Ishikawa (cell line): ENCODE measurements at regions not wholly inside any gene's neighbourhood (a gene's known extent, or its start where the extent isn't known, plus 50 kb on each side); places are given as distances from the start of the nearest gene placed in this dataset.

Experiments
- CEBPB ChIP-seq: IDR thresholded peaks from 2 replicates; pipeline ENCODE4 v1.6.1; 2012
- EGR1 ChIP-seq: IDR thresholded peaks from 2 replicates; pipeline ENCODE4 v1.6.1; 2012
- EP300 ChIP-seq: IDR thresholded peaks from 2 replicates; pipeline ENCODE4 v1.6.1; 2012; ENCODE audit warnings: borderline replicate concordance
- FOXM1 ChIP-seq: IDR thresholded peaks from 2 replicates; pipeline ENCODE4 v1.6.1; 2012; ENCODE audit warnings: low read depth, borderline replicate concordance
- MAX ChIP-seq: IDR thresholded peaks from 2 replicates; pipeline ENCODE4 v1.6.1; 2012
- NFIC ChIP-seq: IDR thresholded peaks from 2 replicates; pipeline ENCODE4 v1.6.1; 2012
- RAD21 ChIP-seq: IDR thresholded peaks from 2 replicates; pipeline ENCODE4 v1.6.1; 2012; ENCODE audit warnings: low read depth
- REST ChIP-seq: IDR thresholded peaks from 2 replicates; pipeline ENCODE4 v1.6.1; 2012; ENCODE audit warnings: low read depth, mild to moderate bottlenecking
- TAF1 ChIP-seq: IDR thresholded peaks from 2 replicates; pipeline ENCODE4 v1.6.1; 2012; ENCODE audit warnings: low read depth, mild to moderate bottlenecking
- TCF12 ChIP-seq: IDR thresholded peaks from 2 replicates; pipeline ENCODE4 v1.6.1; 2012; ENCODE audit warnings: low read depth
- TEAD4 ChIP-seq: IDR thresholded peaks from 2 replicates; pipeline ENCODE4 v1.6.1; 2012
- USF1 ChIP-seq: IDR thresholded peaks from 2 replicates; pipeline ENCODE4 v1.6.1; 2012
- YY1 ChIP-seq: IDR thresholded peaks from 2 replicates; pipeline ENCODE4 v1.6.1; 2012; ENCODE audit warnings: low read depth
- ZBTB7A ChIP-seq: IDR thresholded peaks from 2 replicates; pipeline ENCODE4 v1.6.1; 2012; ENCODE audit warnings: low read depth

DNA sequence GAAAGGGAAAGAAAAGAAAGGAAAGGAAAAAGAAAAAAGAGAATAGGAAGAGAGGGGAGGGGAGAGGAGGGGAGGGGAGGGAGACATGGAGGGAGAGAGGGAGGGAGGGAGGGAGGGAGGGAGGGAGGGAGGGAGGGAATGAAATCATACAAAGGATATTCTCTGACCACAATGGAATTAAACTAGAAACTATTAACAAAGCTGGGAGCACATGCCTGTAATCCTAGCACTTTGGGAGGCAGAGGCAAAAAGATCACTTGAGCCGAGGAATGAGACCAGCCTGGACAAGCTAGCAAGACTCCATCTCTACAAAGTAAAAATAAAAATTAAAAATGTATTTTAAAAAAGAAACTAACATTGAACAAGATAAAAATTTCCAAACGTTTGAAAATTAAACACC lies 62.8 kb downstream of the ILRUN start:
- no peak for TF ChIP-seq MAX
- TF ChIP-seq RAD21 = no peak
- no peak for TF ChIP-seq FOXM1
- no peak for TF ChIP-seq NFIC
- TF ChIP-seq TEAD4 = no peak
- no peak for TF ChIP-seq ZBTB7A

GRCh38 chr6:34633256-34633655 lies 63.3 kb downstream of the ILRUN start:
- TF ChIP-seq YY1 = no peak
- TF ChIP-seq TCF12 = no peak
- TF ChIP-seq ZBTB7A = no peak
- no peak for TF ChIP-seq EGR1
- no peak for TF ChIP-seq USF1
- no peak for TF ChIP-seq MAX
- TF ChIP-seq EP300 = no peak
- no peak for TF ChIP-seq REST
- TF ChIP-seq TEAD4 = no peak
- no peak for TF ChIP-seq TAF1
- no peak for TF ChIP-seq NFIC

GRCh38 chr6:34630040-34630439 lies 66.5 kb downstream of the ILRUN start:
- TF ChIP-seq REST = no peak
- 0 out of 2 replicates have a peak, but pooled peaks have one; percentile 32 for TF ChIP-seq MAX
- no peak for TF ChIP-seq EGR1
- TF ChIP-seq YY1 = 0 out of 2 replicates have a peak, but pooled peaks have one; percentile 27

DNA sequence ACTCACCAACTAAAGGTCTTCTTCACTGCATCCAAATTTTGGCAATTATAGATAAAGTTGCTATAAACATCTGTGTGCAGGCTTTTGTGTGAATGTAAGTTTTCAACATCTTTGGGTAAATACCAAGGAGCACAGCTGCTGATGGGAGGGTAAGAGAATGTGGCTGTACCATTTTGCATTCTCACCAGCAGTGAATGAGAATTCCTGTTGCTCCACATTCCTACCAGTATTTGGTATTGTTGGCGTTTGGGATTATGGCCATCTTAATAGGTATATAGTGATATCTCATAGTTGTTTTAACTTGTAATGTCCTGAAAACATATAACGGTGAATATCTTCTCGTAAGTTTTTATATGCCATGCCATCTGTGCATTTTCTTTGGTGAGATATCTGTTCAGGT lies 69.3 kb downstream of the ILRUN start:
- no peak for TF ChIP-seq MAX
- TF ChIP-seq USF1 = no peak
- TF ChIP-seq TEAD4 = no peak
- TF ChIP-seq EGR1 = no peak
- no peak for TF ChIP-seq CEBPB

DNA sequence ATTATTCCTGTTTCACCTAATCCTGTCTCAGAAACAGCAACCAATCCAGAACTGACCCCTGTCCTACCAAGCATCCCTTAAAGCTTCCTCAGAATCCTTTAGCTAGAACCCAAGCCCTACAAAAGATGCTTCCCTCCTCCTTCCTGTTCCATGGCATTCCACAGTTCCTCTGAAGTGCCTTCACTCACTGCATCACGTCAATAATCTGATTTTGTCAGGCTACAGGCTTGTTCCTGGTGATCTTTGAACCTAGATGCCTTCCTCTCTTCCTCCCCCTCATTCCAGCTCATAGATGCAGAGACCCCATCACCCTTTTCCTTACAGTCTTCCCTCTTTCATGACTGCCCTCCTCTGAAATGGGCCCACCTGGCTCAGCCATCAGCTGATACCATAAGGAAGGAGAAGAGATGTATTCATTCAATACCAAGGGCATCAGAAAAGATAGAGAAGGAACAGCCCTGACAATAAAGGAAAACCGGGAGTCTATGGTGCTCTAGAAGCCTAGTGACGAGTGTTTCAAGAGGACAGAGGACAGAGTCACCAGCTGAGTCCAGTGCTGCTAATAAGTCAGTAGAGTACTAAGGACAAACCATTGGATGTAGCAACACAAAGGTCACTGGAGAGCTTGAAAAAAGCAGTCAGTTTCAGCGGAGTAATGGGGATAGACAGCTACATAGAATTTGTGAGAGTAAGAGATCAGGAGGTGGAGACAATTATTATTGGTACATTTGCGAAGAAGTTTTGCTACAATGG lies 62.5 kb upstream of the SPDEF start:
- TF ChIP-seq NFIC = no peak
- TF ChIP-seq EGR1 = no peak
- no peak for TF ChIP-seq USF1
- no peak for TF ChIP-seq YY1
- no peak for TF ChIP-seq REST
- no peak for TF ChIP-seq TAF1
- TF ChIP-seq MAX = no peak
- TF ChIP-seq EP300 = no peak
- no peak for TF ChIP-seq TEAD4
- TF ChIP-seq ZBTB7A = no peak
- TF ChIP-seq CEBPB = no peak
